ENCODE measurements at regions not wholly inside any gene's neighbourhood (a gene's known extent, or its start where the extent isn't known, plus 50 kb on each side); places are given as distances from the start of the nearest gene placed in this dataset.

DNA sequence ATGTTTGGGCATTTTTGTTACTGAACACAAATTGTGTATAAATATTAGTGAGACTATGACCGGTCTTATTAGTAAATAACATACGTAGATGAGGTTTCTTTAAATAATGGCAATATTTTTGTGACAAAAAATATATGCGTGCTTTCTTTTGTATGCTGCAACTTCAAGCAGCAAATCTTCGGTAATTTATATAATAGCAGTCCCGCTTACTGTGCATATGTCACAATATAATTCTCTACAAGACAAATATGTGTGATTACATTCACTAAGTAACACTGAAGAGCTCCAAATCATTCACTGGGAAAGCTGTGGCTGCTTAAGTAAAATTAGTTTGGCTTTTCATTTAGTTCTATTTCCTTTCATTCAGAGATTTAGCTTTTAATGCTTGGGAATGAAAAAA lies 376.0 kb downstream of the CYLC2 start:
- DNase-seq: no peak
- no peaks in the 10 kb centered on the region for H3K27me3 ChIP-seq (ENCODE audit: low read length)
- no peak overlapping the region for H3K4me3 ChIP-seq (ENCODE audit: low read length)
- no peak overlapping the region for H2AFZ ChIP-seq (ENCODE audit: low read length)
- ChIA-PET CTCF (no interaction called here), POLR2A (ENCODE audit: unreplicated experiment) (no interaction called here)
- H3K36me3 ChIP-seq (ENCODE audit: low read depth, low read length): no peaks in the 10 kb centered on the region
- H3K9ac ChIP-seq (ENCODE audit: low read length): no peak overlapping the region
- no TSS peak for BruUV-seq (replicated peaks)
- ATAC-seq: no peak
- no peaks in the 10 kb centered on the region for H3F3A ChIP-seq (ENCODE audit: low read length, unreplicated experiment)
- H3K79me2 ChIP-seq (ENCODE audit: low read length): no peaks in the 10 kb centered on the region
- no peaks in the 10 kb centered on the region for H3K9me2 ChIP-seq (replicated peaks; ENCODE audit: low read length)
- H3K4me2 ChIP-seq (ENCODE audit: low read length): no peak overlapping the region
- H3K9me3 ChIP-seq (ENCODE audit: low read length): no peaks in the 10 kb centered on the region
- no peaks in the 10 kb centered on the region for H4K20me1 ChIP-seq (ENCODE audit: low read length)
- no peaks in the 10 kb centered on the region for H3K4me1 ChIP-seq (ENCODE audit: insufficient read depth, low read length)
- intact Hi-C loops (cut with micrococcal nuclease): no loop called here
- TF ChIP-seq EZH2 (IDR thresholded peaks at IDR 0.05; ENCODE audit: low read length, unreplicated experiment): no peak
- TF ChIP-seq, protein P1, sequence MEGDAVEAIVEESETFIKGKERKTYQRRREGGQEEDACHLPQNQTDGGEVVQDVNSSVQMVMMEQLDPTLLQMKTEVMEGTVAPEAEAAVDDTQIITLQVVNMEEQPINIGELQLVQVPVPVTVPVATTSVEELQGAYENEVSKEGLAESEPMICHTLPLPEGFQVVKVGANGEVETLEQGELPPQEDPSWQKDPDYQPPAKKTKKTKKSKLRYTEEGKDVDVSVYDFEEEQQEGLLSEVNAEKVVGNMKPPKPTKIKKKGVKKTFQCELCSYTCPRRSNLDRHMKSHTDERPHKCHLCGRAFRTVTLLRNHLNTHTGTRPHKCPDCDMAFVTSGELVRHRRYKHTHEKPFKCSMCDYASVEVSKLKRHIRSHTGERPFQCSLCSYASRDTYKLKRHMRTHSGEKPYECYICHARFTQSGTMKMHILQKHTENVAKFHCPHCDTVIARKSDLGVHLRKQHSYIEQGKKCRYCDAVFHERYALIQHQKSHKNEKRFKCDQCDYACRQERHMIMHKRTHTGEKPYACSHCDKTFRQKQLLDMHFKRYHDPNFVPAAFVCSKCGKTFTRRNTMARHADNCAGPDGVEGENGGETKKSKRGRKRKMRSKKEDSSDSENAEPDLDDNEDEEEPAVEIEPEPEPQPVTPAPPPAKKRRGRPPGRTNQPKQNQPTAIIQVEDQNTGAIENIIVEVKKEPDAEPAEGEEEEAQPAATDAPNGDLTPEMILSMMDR (conservative IDR thresholded peaks at IDR 0.05; ENCODE audit: low read depth, low read length): no peak
- TF ChIP-seq EZH2phosphoT487 (IDR thresholded peaks at IDR 0.05; ENCODE audit: borderline replicate concordance, low read length): no peak
- H3K27ac ChIP-seq (ENCODE audit: low read length): no peak overlapping the region

DNA sequence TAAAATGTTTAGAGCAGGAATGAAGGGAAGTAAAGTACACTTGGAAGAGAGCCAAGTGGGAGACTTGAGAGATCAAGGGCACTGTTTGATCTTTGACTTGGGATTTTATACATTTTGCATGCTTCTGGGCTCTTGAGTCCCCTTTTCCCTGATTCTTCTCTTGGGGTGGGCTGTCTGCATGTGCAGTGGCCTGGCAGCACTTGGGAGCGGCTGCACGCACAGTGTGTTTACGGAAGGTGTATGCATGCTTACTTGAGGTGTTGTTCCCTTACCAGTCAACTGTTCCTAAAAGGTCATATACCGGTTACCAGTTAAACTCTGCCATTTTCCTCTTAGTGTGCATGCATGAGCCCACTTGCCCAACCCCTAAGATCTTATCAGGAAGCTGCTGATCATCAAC lies 377.7 kb downstream of the CYLC2 start:
- ChIA-PET POLR2A (ENCODE audit: unreplicated experiment) (no interaction called here), CTCF (no interaction called here)
- Histone ChIP-seq H3K27me3 (ENCODE audit: low read length) (no peaks in the 10 kb centered on the region), H3K9ac (ENCODE audit: low read length) (no peak overlapping the region), H3K9me2 (replicated peaks; ENCODE audit: low read length) (no peaks in the 10 kb centered on the region), H3K27ac (ENCODE audit: low read length) (no peak overlapping the region), H3K9me3 (ENCODE audit: low read length) (no peaks in the 10 kb centered on the region), H3K4me2 (ENCODE audit: low read length) (no peak overlapping the region), H3K4me3 (ENCODE audit: low read length) (no peak overlapping the region), H3K4me1 (ENCODE audit: insufficient read depth, low read length) (no peaks in the 10 kb centered on the region), H3K36me3 (ENCODE audit: low read depth, low read length) (no peaks in the 10 kb centered on the region), H4K20me1 (ENCODE audit: low read length) (no peaks in the 10 kb centered on the region), H3K79me2 (ENCODE audit: low read length) (no peaks in the 10 kb centered on the region), H3F3A (ENCODE audit: low read length, unreplicated experiment) (no peaks in the 10 kb centered on the region), H2AFZ (ENCODE audit: low read length) (no peak overlapping the region)
- TF ChIP-seq EZH2 (IDR thresholded peaks at IDR 0.05; ENCODE audit: low read length, unreplicated experiment): no peak
- no peak for TF ChIP-seq EZH2phosphoT487 (IDR thresholded peaks at IDR 0.05; ENCODE audit: borderline replicate concordance, low read length)
- TF ChIP-seq, protein P1 (conservative IDR thresholded peaks at IDR 0.05; ENCODE audit: low read depth, low read length): no peak
- intact Hi-C loops (cut with micrococcal nuclease): no loop called here
- DNase-seq (no peak), ATAC-seq (no peak)
- no TSS peak for BruUV-seq (replicated peaks)

DNA sequence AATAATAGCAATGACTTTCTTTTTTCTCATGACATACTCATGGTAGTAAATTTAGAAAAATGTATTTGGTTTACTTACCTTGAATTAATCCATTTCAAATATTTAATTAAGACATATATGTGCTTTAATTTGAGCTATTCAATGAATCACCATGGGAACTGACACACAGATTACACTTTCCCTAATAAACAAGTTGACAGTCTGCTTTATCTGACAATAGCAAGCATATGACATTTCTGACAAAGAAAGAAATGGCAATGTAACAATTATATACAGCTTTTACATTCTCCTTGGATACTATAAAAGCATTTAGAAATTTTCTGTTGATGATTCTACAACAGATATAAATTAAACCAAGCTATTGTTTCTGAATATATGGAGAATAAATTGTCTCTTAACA lies 382.5 kb downstream of the CYLC2 start:
- BruUV-seq (replicated peaks): no TSS peak
- Histone ChIP-seq H3K27ac (ENCODE audit: low read length) (no peak overlapping the region), H3K79me2 (ENCODE audit: low read length) (no peaks in the 10 kb centered on the region), H4K20me1 (ENCODE audit: low read length) (no peaks in the 10 kb centered on the region), H3K9ac (ENCODE audit: low read length) (no peak overlapping the region), H3K9me2 (replicated peaks; ENCODE audit: low read length) (no peaks in the 10 kb centered on the region), H3K36me3 (ENCODE audit: low read depth, low read length) (no peaks in the 10 kb centered on the region), H3K4me3 (ENCODE audit: low read length) (no peak overlapping the region), H3K9me3 (ENCODE audit: low read length) (no peaks in the 10 kb centered on the region), H2AFZ (ENCODE audit: low read length) (no peak overlapping the region), H3K27me3 (ENCODE audit: low read length) (no peaks in the 10 kb centered on the region), H3K4me2 (ENCODE audit: low read length) (no peak overlapping the region), H3F3A (ENCODE audit: low read length, unreplicated experiment) (no peaks in the 10 kb centered on the region), H3K4me1 (ENCODE audit: insufficient read depth, low read length) (no peaks in the 10 kb centered on the region)
- TF ChIP-seq EZH2phosphoT487 (IDR thresholded peaks at IDR 0.05; ENCODE audit: borderline replicate concordance, low read length) (no peak), EZH2 (IDR thresholded peaks at IDR 0.05; ENCODE audit: low read length, unreplicated experiment) (no peak)
- TF ChIP-seq, protein P1 (conservative IDR thresholded peaks at IDR 0.05; ENCODE audit: low read depth, low read length): no peak
- POLR2A ChIA-PET (ENCODE audit: unreplicated experiment): no interaction called here
- intact Hi-C loops (cut with micrococcal nuclease): no loop called here
- ATAC-seq (no peak), DNase-seq (no peak)
- CTCF ChIA-PET: no interaction called here
